BLaER1 treated with 17β-estradiol and CSF1 and Interleukin-3, amounts not matched to agents 10 nM and 100 nM (cell line): ENCODE measurements at regions not wholly inside any gene's neighbourhood (a gene's known extent, or its start where the extent isn't known, plus 50 kb on each side); places are given as distances from the start of the nearest gene placed in this dataset.

Experiments
- H3K27ac ChIP-seq, 11 experiments: shearing (Covaris generic); formaldehyde crosslinking; 2 replicates each; pipeline ENCODE4 v1.8.1; 2022
- H3K27me3 ChIP-seq, 11 experiments: shearing (Covaris generic); formaldehyde crosslinking; 2 replicates each; pipeline ENCODE4 v1.8.1; 2022
- H3K36me3 ChIP-seq, 11 experiments: shearing (Covaris generic); formaldehyde crosslinking; 2 replicates each; pipeline ENCODE4 v1.8.1; 2022
- H3K4me1 ChIP-seq, 10 experiments: shearing (Covaris generic); formaldehyde crosslinking; 2 replicates each; pipeline ENCODE4 v1.8.1; 2022
- H3K4me2 ChIP-seq, 11 experiments: shearing (Covaris generic); formaldehyde crosslinking; 2 replicates each; pipeline ENCODE4 v1.8.1; 2022
- H3K4me3 ChIP-seq, 10 experiments: shearing (Covaris generic); formaldehyde crosslinking; 2 replicates each; pipeline ENCODE4 v1.8.1; 2022
- H3K9ac ChIP-seq, 11 experiments: shearing (Covaris generic); formaldehyde crosslinking; 2 replicates each; pipeline ENCODE4 v1.8.1; 2022
- H3K9me3 ChIP-seq, 11 experiments: shearing (Covaris generic); formaldehyde crosslinking; replicated peaks in 1 of 11; 2 replicates each; pipeline ENCODE4 v1.8.1; 2022
- H4K20me1 ChIP-seq, 11 experiments: shearing (Covaris generic); formaldehyde crosslinking; 2 replicates each; pipeline ENCODE4 v1.8.1; 2022
- Cebpa-rat ChIP-seq, 11 experiments: shearing (Covaris generic); IDR thresholded peaks; 2 replicates each; pipeline ENCODE4 v1.8.1; 2022

DNA sequence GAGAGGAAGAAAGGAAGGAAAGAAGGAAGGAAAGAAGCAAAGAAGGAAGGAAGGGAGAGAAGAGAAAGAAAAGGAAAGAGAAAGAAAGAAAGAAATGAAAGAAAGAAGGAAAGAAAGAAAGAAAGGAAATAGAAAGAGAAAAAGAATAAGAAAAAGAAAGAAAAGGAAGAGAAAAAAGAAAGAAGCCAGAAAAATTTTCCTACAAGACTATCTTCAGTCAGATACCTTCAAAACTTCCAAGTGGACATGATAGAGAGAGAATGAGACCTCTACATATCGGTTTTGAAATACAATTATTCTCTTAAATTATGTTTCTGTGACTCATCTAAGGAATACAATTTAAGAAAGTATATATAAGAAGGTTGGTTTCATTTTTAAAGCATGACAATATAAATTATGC lies 1369.0 kb downstream of the ZPLD1 start:
- no peak overlapping the region for H3K9ac ChIP-seq
- H3K4me3 ChIP-seq, result no peak overlapping the region
- H3K9me3 ChIP-seq, result peaks cover 0 to 8% (median 0%) of the 10 kb centered on the region in 11 experiments; a peak in 2 of 22 replicates
- H3K27me3 ChIP-seq, result no peaks in the 10 kb centered on the region
- no peak overlapping the region for H3K27ac ChIP-seq
- no peaks in the 10 kb centered on the region for H3K36me3 ChIP-seq
- no peak overlapping the region for H3K4me2 ChIP-seq
- no peaks in the 10 kb centered on the region for H4K20me1 ChIP-seq
- no peak for TF ChIP-seq Cebpa-rat (IDR thresholded peaks at IDR 0.05)
- H3K4me1 ChIP-seq, result peaks cover 0 to 6% (median 0%) of the 10 kb centered on the region in 10 experiments; a peak in 1 of 20 replicates

DNA sequence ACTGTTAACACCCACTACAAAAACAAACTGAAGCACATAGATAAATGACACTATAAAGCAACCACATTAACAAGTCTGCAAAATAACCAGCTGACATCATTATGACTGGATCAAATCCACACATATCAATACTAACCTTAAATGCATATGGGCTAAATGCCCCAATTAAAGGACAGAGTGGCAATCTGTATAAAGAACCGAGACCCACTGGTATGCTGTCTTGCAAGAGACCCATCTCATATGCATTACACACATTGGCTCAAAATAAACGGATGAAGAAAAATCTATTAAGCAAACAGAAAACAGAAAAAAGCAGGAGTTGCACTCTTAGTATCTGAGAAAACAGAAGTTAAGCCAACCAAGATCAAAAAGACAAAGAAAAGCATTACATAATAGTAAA lies 1375.4 kb downstream of the ZPLD1 start:
- peaks cover 0 to 17% (median 0%) of the 10 kb centered on the region in 11 experiments; a peak in 6 of 22 replicates for H3K9me3 ChIP-seq
- H3K9ac ChIP-seq, result no peak overlapping the region
- H3K27me3 ChIP-seq, result no peaks in the 10 kb centered on the region
- H3K4me2 ChIP-seq, result no peak overlapping the region
- H3K4me1 ChIP-seq, result peaks cover 0 to 6% (median 0%) of the 10 kb centered on the region in 10 experiments; a peak in 1 of 20 replicates
- no peak for TF ChIP-seq Cebpa-rat (IDR thresholded peaks at IDR 0.05)
- no peaks in the 10 kb centered on the region for H4K20me1 ChIP-seq
- no peaks in the 10 kb centered on the region for H3K36me3 ChIP-seq
- no peak overlapping the region for H3K27ac ChIP-seq
- H3K4me3 ChIP-seq, result no peak overlapping the region

GRCh38 chr3:103813955-103814354 lies 1379.1 kb downstream of the ZPLD1 start:
- Histone ChIP-seq H3K4me3 (no peak overlapping the region), H3K36me3 (no peaks in the 10 kb centered on the region), H3K27ac (no peak overlapping the region), H3K27me3 (no peaks in the 10 kb centered on the region), H3K9ac (no peak overlapping the region), H3K9me3 (peaks cover 0 to 14% (median 0%) of the 10 kb centered on the region in 11 experiments; a peak in 5 of 22 replicates), H4K20me1 (no peaks in the 10 kb centered on the region), H3K4me1 (no peaks in the 10 kb centered on the region), H3K4me2 (no peak overlapping the region)
- TF ChIP-seq Cebpa-rat (IDR thresholded peaks at IDR 0.05), result no peak

- Histone ChIP-seq H3K27ac (no peak overlapping the region), H3K4me1 (no peaks in the 10 kb centered on the region)
- no peak for TF ChIP-seq Cebpa-rat (IDR thresholded peaks at IDR 0.05)
Measured at GRCh38 chr3:103818398-103818797, 1383.6 kb downstream of the ZPLD1 start.

GRCh38 chr3:103818800-103819199 lies 1384.0 kb downstream of the ZPLD1 start:
- no peak for TF ChIP-seq Cebpa-rat (IDR thresholded peaks at IDR 0.05)
- Histone ChIP-seq H3K4me2 (no peak overlapping the region), H3K9me3 (no peaks in the 10 kb centered on the region)

More at GRCh38 chr3:103818398-103818797, 1383.6 kb downstream of the ZPLD1 start:
- Histone ChIP-seq H3K9me3 (no peaks in the 10 kb centered on the region), H3K36me3 (no peaks in the 10 kb centered on the region), H3K9ac (no peak overlapping the region), H3K27me3 (no peaks in the 10 kb centered on the region), H4K20me1 (0 out of 22 replicates have a peak, but pooled peaks cover 0 to 3% (median 0%) of the 10 kb centered on the region in 11 experiments), H3K4me3 (no peak overlapping the region), H3K4me2 (no peak overlapping the region)

DNA sequence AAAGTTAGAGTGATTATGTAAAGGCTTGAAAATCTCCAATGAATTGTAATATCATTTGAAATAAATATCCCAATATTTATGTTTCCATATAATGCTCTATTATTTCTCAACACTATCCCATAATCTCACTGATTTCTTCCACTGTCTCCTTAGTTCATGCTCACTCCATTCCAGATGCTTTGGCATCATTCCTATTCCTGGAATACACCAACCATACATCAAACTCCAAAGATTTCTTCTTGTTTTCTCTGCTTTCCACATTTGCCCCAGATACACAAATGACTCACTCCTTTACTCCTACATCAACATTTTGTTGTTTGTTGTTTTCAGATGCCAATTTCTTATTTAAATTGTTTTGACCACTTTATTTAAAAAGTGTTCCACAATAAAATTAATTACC lies 1390.8 kb downstream of the ZPLD1 start:
- no peak for TF ChIP-seq Cebpa-rat (IDR thresholded peaks at IDR 0.05)
- Histone ChIP-seq H3K9ac (no peak overlapping the region), H4K20me1 (0 out of 22 replicates have a peak, but pooled peaks cover 0 to 3% (median 0%) of the 10 kb centered on the region in 11 experiments), H3K27ac (no peak overlapping the region), H3K4me3 (no peak overlapping the region), H3K4me1 (no peaks in the 10 kb centered on the region), H3K27me3 (no peaks in the 10 kb centered on the region), H3K36me3 (no peaks in the 10 kb centered on the region), H3K9me3 (no peaks in the 10 kb centered on the region), H3K4me2 (no peak overlapping the region)

More at GRCh38 chr3:103818800-103819199, 1384.0 kb downstream of the ZPLD1 start:
- Histone ChIP-seq H3K4me3 (no peak overlapping the region), H3K4me1 (no peaks in the 10 kb centered on the region), H3K36me3 (no peaks in the 10 kb centered on the region), H3K27ac (no peak overlapping the region), H4K20me1 (0 out of 22 replicates have a peak, but pooled peaks cover 0 to 3% (median 0%) of the 10 kb centered on the region in 11 experiments), H3K27me3 (no peaks in the 10 kb centered on the region), H3K9ac (no peak overlapping the region)

GRCh38 chr3:103829723-103830326 lies 1395.0 kb downstream of the ZPLD1 start:
- Histone ChIP-seq H3K36me3 (no peaks in the 10 kb centered on the region), H3K4me1 (no peaks in the 10 kb centered on the region), H4K20me1 (no peaks in the 10 kb centered on the region), H3K27ac (no peak overlapping the region), H3K9me3 (no peaks in the 10 kb centered on the region), H3K27me3 (no peaks in the 10 kb centered on the region), H3K4me3 (no peak overlapping the region), H3K4me2 (no peak overlapping the region), H3K9ac (no peak overlapping the region)
- no peak for TF ChIP-seq Cebpa-rat (IDR thresholded peaks at IDR 0.05)

DNA sequence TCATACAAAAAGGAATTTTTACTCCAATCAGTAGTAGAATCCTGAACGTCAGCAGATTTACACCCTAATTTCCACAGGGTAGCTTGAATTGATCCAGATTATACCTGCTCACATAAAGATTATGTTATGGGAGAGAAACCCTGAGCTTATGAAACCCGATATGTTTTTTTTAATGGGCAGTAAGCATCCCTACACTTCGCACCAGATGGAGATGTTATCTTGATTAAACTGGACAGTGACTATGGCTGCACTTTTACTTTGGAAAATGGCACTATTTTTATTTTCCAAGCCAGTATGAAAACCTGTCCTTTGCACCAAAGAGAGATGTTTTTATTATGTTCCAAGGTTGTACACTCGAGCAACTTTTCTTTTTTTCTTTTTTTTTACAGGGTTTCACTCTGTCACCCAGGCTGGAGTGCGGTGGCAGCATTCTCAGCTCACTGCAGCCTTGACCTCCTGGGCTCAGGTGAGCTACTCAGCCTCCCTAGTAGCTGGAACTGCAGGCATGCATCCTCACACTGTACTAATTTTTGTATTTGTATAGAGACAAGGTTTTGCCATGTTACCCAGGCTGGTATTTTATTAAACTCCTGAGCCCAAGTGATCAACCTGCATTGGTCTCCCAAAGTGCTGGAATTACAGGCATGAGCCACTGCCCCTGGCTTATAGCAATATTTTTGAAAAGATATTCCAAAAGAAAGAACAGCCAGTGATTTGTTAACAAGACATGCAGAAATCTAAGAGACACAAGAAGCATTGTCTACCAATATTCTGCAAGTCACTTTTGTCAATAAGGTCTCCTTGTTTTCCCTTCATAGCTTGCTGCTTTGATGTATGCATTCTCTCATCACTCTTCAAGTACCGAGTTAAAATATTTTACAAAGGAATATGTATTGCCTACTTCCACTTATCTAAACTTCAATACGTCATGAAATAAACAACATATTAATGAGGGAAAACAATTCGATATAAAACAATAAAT lies 1412.6 kb downstream of the ZPLD1 start:
- Histone ChIP-seq H3K36me3 (no peaks in the 10 kb centered on the region), H4K20me1 (no peaks in the 10 kb centered on the region; a peak in 1 of 22 replicates), H3K4me1 (no peaks in the 10 kb centered on the region), H3K27ac (no peak overlapping the region), H3K4me2 (no peak overlapping the region), H3K9ac (no peak overlapping the region), H3K27me3 (no peaks in the 10 kb centered on the region), H3K4me3 (no peak overlapping the region), H3K9me3 (no peaks in the 10 kb centered on the region)
- no peak for TF ChIP-seq Cebpa-rat (IDR thresholded peaks at IDR 0.05)

- H3K4me1 ChIP-seq, result no peaks in the 10 kb centered on the region
- no peaks in the 10 kb centered on the region for H3K9me3 ChIP-seq
- H3K27me3 ChIP-seq, result no peaks in the 10 kb centered on the region
- no peaks in the 10 kb centered on the region for H3K36me3 ChIP-seq
- H3K27ac ChIP-seq, result no peak overlapping the region
- no peaks in the 10 kb centered on the region; a peak in 1 of 22 replicates for H4K20me1 ChIP-seq
- no peak overlapping the region for H3K4me2 ChIP-seq
- no peak overlapping the region for H3K4me3 ChIP-seq
- TF ChIP-seq Cebpa-rat (IDR thresholded peaks at IDR 0.05), result no peak
- no peak overlapping the region for H3K9ac ChIP-seq
Measured at GRCh38 chr3:103851793-103852192, 1417.0 kb downstream of the ZPLD1 start.
